Mononuclear cell (primary cell): ENCODE measurements at regions not wholly inside any gene's neighbourhood (a gene's known extent, or its start where the extent isn't known, plus 50 kb on each side); places are given as distances from the start of the nearest gene placed in this dataset.

Experiments
- H3K27me3 ChIP-seq: 2 replicates; pipeline ENCODE4 v1.6.0; 2011; ENCODE audit warnings: low read length, control low read depth; ENCODE audit not compliant: insufficient read depth
- H3K4me1 ChIP-seq: 2 replicates; pipeline ENCODE4 v1.5.1; 2011; ENCODE audit warnings: mild to moderate bottlenecking, low read length, control low read depth; ENCODE audit not compliant: insufficient read depth
- H3K4me3 ChIP-seq: 2 replicates; pipeline ENCODE4 v1.5.1; 2011; ENCODE audit warnings: mild to moderate bottlenecking, low read length, moderate library complexity
- H3K9me3 ChIP-seq: 2 replicates; pipeline ENCODE4 v1.5.1; 2011; ENCODE audit warnings: low read depth, mild to moderate bottlenecking, control low read depth, low read length

DNA sequence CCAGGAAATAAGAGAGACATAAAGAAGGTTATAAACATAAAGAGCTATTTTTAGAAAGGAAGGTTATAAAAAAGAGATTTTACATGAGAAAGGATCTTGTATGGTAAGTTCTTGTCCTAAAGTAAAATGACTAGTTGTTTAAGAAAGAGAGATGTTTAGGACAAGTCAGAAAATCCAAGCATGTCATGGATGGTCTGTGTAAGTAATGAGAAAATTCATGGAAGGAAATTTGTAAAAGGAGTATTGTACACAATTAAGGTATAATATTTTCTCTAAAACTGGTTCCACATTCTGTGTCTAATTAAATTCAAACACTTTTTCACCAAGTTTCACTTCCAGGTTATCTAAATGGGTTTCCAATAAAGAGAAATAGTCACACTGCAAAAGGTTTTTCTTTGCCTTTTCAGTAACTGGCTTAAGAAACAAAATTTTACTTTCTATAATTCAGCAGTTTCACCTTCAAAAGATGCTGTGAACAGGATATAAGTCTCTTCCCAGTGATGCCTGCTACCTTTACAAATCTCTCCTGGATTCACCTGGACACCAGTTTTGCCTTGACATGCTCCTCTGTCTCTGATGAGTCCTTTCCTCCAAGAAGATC, 455.7 kb downstream of the ZIC1 start:
- H3K4me1 ChIP-seq, result no peaks in the 10 kb centered on the region
- no peak overlapping the region for H3K4me3 ChIP-seq
- no peaks in the 10 kb centered on the region for H3K27me3 ChIP-seq
- peaks cover 5% of the 10 kb centered on the region for H3K9me3 ChIP-seq

DNA sequence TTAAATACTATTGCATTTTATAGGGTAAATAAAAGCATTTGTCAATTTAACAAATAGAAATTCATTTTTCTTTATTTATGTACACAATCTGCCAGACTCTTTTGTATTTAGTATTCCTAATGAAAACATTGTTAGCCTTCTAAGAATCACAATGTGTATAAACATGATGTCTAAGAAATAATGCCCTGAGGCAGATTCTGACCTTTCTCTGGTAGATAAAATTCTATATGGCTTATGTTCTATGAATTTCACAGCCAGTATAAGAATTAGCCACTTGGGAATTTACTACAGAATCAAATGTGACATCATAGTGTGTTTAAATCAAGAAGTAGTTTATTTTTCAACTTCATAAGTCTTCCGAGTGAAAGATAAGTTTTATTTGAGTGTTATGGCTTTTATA, 457.4 kb downstream of the ZIC1 start:
- peaks cover 5% of the 10 kb centered on the region for H3K9me3 ChIP-seq
- H3K4me1 ChIP-seq, result no peaks in the 10 kb centered on the region
- H3K4me3 ChIP-seq, result no peak overlapping the region
- H3K27me3 ChIP-seq, result no peaks in the 10 kb centered on the region

DNA sequence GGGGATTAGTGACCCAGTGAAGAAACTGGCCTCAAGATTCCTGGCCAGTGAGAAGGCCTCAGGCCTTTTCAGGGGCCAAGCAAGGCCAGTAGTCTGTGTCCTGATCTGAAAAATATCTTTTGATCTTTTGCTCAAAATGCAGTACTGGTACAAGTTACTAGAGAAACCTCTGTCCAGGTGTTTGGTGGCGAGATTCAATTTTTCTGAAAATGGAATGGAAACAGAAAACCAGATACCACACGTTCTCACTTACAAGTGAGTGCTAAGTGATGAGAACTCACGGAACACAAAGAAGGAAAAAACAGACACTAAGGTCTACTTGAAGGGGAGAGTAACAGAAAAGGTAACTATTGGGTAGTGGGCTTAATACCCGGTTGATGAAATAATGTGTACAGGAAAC, 463.4 kb downstream of the ZIC1 start:
- Histone ChIP-seq H3K27me3 (no peaks in the 10 kb centered on the region), H3K4me3 (no peak overlapping the region), H3K4me1 (no peaks in the 10 kb centered on the region)

DNA sequence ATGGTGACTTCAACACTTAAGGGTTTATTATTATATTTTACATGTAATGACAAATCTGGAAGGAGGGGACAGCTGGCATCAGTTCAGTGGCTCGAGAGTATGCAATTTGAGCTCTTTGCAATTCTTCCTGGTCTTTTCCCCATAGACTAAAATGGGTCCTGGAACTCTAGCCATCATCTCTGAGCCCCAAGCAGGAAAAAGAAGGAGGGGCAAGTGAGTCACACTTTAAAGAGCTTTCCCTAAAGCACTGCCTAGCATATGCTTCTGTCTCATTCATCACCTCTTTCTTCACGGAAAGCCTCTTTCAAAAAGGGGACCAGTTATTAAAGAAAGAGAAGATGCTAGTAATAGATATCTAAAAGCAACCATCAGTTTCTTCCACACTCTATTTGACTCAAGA, 466.3 kb downstream of the ZIC1 start:
- Histone ChIP-seq H3K27me3 (no peaks in the 10 kb centered on the region), H3K9me3 (peaks cover 2% of the 10 kb centered on the region), H3K4me3 (no peak overlapping the region), H3K4me1 (no peaks in the 10 kb centered on the region)

More for the DNA sequence above, 463.4 kb downstream of the ZIC1 start:
- peaks cover 3% of the 10 kb centered on the region for H3K9me3 ChIP-seq

DNA sequence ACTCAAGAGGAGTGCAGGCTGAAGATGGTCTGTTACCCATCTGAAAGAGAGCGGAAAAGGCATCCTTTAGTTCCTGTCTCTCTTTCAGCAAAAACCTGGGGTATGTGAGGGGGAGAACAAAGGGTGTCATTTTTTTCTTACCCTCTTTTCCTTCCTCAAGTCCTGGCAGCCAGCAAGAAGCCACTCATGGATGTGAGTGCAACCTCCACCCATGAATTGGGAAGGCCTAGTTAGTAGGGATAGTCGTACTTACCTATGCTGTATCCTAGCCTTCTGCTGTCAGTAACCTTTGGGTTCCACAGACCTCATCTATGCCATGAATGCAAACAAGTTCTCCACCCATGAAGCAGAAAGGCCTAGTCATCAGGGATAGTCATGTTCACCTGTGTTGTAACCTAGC, 472.8 kb downstream of the ZIC1 start:
- no peaks in the 10 kb centered on the region for H3K27me3 ChIP-seq
- peaks cover 18% of the 10 kb centered on the region for H3K9me3 ChIP-seq
- no peak overlapping the region for H3K4me3 ChIP-seq
- H3K4me1 ChIP-seq, result no peaks in the 10 kb centered on the region

DNA sequence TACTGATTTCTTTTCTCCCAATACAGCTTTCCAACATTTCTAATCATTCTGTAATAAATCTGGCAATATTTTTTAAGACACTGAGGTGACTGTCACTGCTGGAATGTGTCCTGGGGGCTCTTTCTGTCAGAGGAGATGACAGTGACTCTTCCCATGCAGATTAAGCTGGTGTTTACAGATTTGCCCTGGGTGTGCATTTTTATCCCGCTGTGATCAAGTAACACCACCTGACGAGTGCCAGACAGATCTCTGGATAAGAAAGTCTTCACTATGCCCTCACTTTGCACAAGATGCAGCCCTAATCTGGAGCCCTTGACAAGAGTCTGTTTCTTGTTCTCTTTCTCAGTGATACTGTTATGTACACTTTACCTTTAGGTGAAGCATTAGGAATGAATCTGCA, 477.7 kb downstream of the ZIC1 start:
- no peak overlapping the region for H3K4me3 ChIP-seq
- H3K4me1 ChIP-seq, result no peaks in the 10 kb centered on the region
- no peaks in the 10 kb centered on the region for H3K27me3 ChIP-seq
- peaks cover 4% of the 10 kb centered on the region for H3K9me3 ChIP-seq

DNA sequence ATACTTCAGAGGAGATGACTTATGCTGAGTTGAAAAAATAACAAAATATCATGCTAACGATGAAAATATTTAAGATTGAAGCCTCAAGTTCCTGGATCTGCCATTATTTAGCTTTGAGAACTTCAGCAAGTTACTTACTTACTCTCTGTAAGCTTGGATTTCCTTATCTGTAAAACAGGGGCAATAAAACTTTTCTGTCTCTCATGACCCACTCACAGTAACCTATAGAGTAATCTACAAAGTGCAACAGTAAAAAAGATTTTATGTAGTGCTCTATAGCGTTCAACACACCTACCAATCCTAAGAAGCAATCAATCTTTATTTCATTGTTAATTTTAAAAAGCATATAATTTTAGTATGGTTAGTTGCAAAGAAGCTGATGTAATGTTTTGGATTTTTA, 478.6 kb downstream of the ZIC1 start:
- Histone ChIP-seq H3K4me3 (no peak overlapping the region), H3K9me3 (no peaks in the 10 kb centered on the region), H3K27me3 (no peaks in the 10 kb centered on the region), H3K4me1 (no peaks in the 10 kb centered on the region)

DNA sequence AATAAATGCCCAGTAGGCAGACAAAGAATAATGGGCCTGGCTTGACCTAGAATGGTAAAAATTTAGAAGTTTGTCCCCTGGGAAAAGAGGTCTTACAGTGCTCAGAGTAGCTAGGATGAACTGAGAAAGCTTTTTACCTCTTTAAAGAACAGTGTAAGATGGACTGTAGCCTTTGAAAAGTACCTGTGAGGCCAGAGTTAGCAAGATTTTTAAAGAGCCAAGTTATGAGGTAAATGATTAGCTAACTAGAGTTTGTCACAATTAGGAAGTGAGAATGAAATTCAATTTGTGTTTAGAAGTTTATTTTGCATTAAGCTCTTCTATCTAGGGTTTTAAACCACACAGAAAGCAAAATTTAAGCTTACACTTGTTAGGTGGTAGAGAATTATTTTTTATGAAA, 480.9 kb downstream of the ZIC1 start:
- no peaks in the 10 kb centered on the region for H3K4me1 ChIP-seq
- no peak overlapping the region for H3K4me3 ChIP-seq
- H3K27me3 ChIP-seq, result no peaks in the 10 kb centered on the region
- no peaks in the 10 kb centered on the region for H3K9me3 ChIP-seq

DNA sequence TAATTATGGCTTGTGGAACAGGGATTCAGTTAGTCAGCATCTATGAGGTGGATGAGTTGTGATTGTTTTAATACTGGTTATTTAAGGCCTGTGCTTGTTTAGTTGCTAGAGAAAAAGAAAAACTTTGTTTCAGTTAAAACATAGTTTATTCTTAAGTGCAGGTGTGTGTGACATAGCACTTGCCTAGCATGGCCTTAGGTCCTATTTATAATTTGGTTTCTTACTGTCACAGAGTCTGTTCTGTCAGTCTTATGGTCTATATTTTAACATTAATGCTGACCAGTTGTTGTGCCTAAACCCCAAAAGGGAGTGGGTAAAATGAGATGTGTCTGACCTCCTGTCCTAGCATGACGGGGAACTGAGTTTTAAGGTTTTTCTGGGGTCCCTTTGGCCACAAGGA, 486.3 kb downstream of the ZIC1 start:
- H3K4me3 ChIP-seq, result no peak overlapping the region
- H3K27me3 ChIP-seq, result no peaks in the 10 kb centered on the region
- H3K4me1 ChIP-seq, result no peaks in the 10 kb centered on the region
- H3K9me3 ChIP-seq, result no peaks in the 10 kb centered on the region

DNA sequence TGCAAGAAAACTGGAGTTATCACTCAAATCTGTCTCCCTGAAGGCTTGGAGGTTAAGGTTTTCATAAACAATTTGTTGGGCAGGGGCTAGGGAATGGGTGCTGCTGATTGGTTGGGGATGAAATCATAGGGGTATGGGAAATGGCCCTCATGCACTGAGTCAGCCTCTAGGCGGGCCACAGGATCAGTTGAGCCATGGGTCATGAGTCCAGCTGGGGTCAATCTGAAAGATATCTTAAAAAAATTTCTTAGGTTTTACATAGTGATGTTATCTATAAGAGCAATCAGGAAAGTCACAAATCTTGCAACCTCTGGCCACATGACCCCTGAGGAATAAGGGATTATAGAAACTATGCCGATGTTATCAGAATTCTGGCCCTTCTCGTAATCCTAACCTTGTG, 491.7 kb downstream of the ZIC1 start:
- Histone ChIP-seq H3K9me3 (no peaks in the 10 kb centered on the region), H3K27me3 (no peaks in the 10 kb centered on the region), H3K4me3 (no peak overlapping the region), H3K4me1 (no peaks in the 10 kb centered on the region)

DNA sequence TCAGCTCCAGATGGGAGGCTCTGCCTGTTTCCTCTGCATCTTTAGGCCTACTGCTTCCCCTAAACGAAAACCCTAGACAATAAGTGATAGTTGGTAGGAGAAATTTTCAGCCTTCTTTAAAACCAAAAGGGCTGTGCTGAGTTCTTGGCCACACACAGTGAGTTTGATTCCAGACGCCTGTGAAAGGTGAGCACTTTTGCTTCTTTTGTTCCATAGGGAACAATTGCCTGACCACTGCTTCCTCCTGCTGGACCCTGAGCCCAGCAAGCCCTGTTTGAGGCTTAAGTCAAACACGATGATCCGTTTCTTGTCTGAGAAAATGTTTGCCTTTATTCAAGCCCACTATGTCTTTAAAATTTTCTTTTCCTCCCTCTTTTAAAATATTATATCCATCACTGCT, 493.9 kb downstream of the ZIC1 start:
- Histone ChIP-seq H3K4me1 (no peaks in the 10 kb centered on the region), H3K9me3 (no peaks in the 10 kb centered on the region), H3K27me3 (no peaks in the 10 kb centered on the region), H3K4me3 (no peak overlapping the region)

DNA sequence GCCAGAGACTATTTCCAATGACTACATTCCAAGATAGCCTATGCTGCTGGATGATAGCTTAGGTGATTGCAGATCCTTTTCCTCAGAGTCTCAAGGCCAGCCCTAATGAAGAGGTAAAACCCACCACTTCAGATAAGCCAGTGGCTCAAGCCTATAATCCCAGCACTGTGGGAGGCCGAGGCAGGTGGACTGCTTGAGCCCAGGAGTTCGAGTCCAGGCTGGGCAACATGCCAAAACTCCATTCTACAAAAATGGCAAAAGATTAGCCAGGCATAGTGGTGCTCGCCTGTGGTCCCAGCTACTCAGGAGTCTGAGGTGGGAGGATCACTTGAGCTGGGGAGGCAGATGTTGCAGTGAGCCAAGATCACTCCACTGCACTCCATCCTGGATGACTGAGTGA, 495.3 kb downstream of the ZIC1 start:
- H3K27me3 ChIP-seq, result no peaks in the 10 kb centered on the region

DNA sequence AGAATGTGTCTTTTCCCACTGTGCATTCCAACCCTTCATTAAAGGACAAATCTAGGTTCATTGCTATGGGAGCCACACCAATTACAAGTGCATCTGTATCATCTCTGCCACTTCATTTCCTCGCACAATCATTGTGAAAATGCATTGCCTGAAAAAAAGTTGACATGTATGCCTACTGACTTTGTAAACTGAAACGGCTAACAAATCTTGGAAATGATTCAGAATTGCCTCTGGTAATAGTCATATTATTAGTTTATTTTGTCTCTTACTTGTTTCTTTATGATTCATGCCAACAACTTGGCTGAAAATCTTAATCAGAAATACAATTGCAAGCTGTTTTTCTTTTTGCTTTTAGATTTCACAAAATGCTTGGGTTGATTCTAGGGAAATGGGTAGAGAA, 497.1 kb downstream of the ZIC1 start:
- Histone ChIP-seq H3K4me1 (no peaks in the 10 kb centered on the region), H3K9me3 (no peaks in the 10 kb centered on the region), H3K27me3 (no peaks in the 10 kb centered on the region), H3K4me3 (no peak overlapping the region)

More for the DNA sequence above, 495.3 kb downstream of the ZIC1 start:
- Histone ChIP-seq H3K4me3 (no peak overlapping the region), H3K9me3 (no peaks in the 10 kb centered on the region), H3K4me1 (no peaks in the 10 kb centered on the region)

DNA sequence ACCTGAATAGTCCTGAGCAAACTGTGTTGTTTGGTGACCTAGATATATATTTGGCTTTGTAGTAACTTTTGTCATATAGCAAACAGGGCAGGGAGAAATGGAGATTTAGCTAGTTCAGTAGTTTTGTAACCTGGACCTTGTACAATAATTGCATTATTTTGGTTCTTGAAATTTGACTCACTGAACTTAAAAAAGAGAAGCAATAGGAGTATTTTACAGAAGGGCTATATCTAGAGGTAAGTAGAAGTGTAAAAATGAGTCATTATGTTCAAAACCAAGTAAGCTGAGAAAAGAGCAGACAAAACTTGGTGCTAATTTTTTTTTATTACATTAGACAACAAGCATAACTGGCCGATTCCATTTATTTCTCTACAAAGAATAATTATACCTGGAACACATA, 505.4 kb downstream of the ZIC1 start:
- Histone ChIP-seq H3K9me3 (no peaks in the 10 kb centered on the region), H3K4me3 (no peak overlapping the region), H3K4me1 (no peaks in the 10 kb centered on the region), H3K27me3 (no peaks in the 10 kb centered on the region)

DNA sequence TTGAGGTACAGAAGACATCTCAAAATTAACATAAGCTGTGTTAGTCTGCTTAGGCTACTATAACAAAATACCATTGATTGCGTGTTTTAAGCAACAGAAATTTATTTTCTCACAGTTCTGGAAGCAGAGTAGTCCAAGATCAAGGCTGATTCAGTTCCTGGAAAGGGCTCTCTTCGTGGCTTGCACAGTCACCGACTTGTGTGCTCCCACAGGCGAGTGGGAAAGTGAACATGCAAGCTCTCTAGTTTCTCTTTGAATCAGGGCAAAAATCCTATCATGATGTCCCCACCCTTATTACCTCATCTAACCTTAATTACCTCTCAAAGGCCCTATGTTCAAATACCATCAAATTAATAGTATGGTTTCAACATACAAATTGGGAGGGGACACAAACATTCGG, 505.9 kb downstream of the ZIC1 start:
- Histone ChIP-seq H3K9me3 (no peaks in the 10 kb centered on the region), H3K4me3 (no peak overlapping the region), H3K27me3 (no peaks in the 10 kb centered on the region), H3K4me1 (no peaks in the 10 kb centered on the region)

DNA sequence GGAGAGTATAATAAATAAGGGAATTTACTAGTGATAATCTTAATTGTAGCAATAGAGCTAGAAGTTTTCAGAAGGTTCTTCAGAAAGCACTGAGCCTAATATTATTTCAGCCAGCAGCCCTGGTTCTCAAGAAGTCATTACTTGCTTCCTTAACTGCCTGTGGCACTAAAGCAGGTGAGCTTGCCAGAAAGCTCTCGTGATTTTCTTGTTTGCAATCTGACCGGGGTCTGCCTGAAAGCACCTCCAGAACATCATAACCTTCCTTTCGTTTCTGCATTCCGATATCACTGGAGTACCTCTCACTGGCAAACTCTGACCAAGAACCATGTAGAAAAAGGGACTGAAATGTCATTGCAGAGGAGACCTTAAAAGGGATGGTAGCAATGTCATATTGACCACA, 510.3 kb downstream of the ZIC1 start:
- no peaks in the 10 kb centered on the region for H3K4me1 ChIP-seq
- H3K27me3 ChIP-seq, result no peaks in the 10 kb centered on the region
- no peak overlapping the region for H3K4me3 ChIP-seq
- no peaks in the 10 kb centered on the region for H3K9me3 ChIP-seq
